ENCODE measurements at regions not wholly inside any gene's neighbourhood (a gene's known extent, or its start where the extent isn't known, plus 50 kb on each side); places are given as distances from the start of the nearest gene placed in this dataset.

GRCh38 chr9:118215549-118215948, 511.3 kb downstream of the TLR4 start:
- no peak for DNase-seq

GRCh38 chr9:118222375-118222774, 518.2 kb downstream of the TLR4 start:
- DNase-seq: no peak

- DNase-seq: no peak
Measured at GRCh38 chr9:118223111-118223510, 518.9 kb downstream of the TLR4 start.

GRCh38 chr9:118230329-118230728, 526.1 kb downstream of the TLR4 start:
- DNase-seq: no peak

- no peak for DNase-seq
Measured at GRCh38 chr9:118236625-118237024, 532.4 kb downstream of the TLR4 start.

DNA sequence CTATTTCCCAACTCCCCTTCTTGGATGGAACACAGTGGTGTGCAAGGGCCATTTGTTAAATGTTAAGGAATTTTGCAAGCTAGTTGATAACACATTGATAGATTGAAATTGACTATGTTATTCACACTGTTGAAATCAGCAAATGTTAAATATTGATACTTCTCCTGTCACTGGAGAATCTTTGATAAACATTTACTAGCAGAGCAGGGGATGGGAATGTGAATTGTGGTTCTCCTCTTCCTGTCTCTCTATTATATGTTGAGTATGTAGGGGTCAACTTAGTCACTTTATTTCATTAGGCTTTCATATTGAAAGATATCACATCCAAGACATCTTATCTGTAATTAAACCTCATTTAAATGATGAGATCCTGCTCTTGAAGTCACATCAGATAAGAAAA, 533.9 kb downstream of the TLR4 start:
- DNase-seq: no peak

- DNase-seq: no peak
Measured at GRCh38 chr9:118252027-118252426, 547.8 kb downstream of the TLR4 start.

DNA sequence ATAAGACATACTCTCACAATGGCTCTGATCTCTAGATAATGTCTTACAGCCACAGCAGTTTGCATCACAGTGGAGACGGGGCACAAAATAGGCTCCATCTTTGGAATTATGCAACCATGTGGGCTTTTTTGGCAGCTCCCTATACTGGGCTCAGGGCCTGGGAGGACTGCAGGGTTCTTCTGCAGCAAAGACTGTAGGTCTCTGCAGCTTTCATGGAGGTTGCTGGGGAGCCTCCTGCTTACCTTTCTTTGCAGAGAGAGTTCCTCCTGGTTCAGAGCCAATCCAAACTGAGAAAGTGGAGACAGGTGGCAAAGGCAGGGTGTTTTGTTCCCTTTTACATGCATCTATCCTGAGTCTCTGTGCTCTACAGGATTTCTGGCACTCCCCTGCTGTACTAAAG, 558.0 kb downstream of the TLR4 start:
- no peak for DNase-seq

- DNase-seq: no peak
Measured at GRCh38 chr9:118263949-118264348, 559.7 kb downstream of the TLR4 start.

GRCh38 chr9:118268046-118268445, 563.8 kb downstream of the TLR4 start:
- DNase-seq: no peak

GRCh38 chr9:118269623-118270022, 565.4 kb downstream of the TLR4 start:
- DNase-seq: no peak

DNA sequence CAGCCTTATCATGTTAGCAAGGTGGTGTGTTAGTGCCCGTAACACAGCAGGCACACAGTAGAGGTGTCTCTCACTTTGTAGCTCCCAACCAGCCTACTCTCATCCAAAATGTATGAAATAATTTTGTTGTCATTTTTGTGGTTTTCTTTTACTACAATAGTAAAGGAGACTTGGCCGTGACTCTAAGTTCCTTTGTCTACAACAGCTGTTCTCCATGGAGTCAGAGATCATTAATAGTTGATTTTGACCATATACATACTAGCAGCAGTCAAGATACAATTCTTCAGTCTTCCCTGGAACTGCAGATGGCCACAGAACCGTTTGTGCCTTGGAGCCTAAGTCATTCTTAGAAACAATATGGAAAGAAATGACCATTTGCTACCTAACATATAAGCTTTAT, 567.1 kb downstream of the TLR4 start:
- DNase-seq: no peak

GRCh38 chr9:118271936-118272335, 567.7 kb downstream of the TLR4 start:
- DNase-seq: no peak

DNA sequence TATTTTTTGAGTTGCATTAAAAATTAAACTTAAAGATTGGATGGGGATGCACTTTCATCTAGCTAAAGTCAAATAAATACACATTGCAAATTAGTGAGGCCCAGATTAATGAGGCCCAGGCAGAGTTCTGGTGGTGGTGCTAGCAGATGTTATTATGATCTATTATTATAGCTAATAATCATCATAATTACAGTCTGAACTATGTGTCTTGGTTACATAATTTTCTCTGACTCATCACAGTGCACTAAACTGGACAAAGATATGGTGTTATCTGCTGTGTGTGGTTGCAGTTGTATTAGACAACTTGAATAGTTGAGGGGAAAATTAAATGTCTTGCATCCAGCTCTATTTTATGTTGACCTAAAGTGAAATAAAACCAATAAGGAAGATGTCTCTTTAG, 568.8 kb downstream of the TLR4 start:
- no peak for DNase-seq

DNA sequence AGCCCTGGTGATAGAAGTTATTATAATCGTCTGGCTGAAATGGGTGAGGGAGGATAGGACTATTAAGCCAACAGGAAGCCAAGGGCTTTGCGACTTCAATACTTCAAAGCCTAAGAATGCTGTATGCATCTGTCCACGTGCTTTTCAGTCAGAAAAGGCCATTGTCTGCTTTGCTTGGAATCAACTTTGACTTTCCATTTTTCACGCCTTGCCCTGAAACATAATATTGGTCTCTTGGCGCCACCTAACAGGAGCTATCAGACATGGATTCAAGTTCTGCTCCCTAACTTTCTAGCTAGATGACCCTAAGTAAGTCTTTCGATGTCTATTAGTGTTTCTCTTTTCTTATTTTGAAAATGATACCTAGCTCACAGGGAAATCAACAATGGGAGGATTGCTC, 572.6 kb downstream of the TLR4 start:
- no peak for DNase-seq

GRCh38 chr9:118281772-118282171, 577.6 kb downstream of the TLR4 start:
- no peak for DNase-seq

DNA sequence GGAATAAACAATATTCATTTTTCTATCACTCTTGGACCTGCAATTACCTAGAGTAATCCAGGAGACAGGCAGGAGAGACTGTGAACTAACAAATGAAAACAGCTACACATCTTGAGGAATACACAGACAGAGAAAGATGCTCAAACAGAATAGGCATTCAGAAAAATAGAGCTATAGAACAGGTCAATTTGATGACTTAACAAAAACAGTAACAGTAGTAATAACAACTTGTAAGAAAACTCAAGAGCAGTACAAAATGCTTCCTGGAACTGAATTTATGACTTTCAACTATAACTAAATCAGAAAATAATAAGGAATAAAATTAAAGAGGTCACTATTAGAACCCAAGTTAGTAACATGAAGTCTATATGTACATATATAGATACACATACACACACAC, 579.3 kb downstream of the TLR4 start:
- no peak for DNase-seq

DNA sequence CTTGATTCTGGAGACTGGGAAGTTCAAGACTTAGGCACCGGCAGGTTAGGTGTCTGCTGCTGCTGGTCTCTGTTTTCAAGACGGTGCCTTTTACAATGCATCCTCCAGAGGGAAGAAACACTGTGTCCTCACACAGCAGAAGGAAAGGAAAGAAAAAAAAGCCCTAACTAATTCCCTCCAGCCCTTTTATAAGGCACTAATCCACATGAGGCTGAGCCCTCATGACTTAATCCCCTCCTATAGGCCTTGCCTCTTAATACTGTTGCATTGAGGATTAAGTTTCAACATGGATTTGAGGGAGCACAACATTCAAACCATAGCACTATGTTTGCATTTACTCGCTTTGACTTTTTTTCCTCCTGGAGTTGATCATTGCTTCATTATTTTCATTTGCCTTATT, 585.9 kb downstream of the TLR4 start:
- no peak for DNase-seq

- DNase-seq: no peak
Measured at GRCh38 chr9:118295413-118295812, 591.2 kb downstream of the TLR4 start.

DNA sequence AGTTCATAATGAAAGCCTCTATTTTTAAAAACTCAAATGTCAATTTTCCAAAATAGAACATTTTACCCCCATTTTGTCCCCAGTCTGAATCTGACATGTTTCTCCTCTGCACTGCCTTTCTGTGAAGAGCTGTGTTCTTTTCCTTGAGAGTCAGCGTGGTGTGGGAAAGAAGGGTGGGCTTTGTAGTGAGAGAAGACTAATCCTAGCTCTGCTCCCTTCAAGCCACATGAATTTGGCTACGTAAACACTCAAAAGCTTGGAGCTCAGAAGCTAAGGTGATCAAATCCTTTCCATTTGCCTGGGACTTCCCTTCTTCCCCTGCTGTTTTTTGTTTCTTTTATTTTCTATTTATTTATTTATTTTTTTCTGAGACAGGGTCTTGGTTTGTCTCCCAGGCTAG, 598.5 kb downstream of the TLR4 start:
- no peak for DNase-seq

- no peak for DNase-seq
Measured at GRCh38 chr9:118303216-118303615, 599.0 kb downstream of the TLR4 start.

DNA sequence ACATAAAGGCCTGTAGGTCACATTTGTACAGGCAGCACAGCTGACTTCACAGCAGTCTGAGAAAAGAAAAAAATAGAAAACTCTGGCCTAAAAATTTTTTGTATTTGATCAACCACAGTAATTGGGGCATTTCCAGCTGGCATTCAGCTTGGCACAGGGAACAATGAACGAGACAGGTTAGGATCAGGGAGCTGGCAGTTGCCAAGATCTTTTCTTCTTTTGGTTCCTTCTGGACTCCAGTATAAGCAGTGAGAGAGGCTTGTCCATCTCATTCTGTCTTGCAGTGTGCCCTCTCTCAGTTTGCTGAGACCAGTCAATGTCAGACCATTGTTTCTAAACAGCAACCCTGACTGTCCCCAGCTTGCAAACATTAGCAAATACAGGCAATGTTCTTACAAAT, 601.1 kb downstream of the TLR4 start:
- DNase-seq: no peak

DNA sequence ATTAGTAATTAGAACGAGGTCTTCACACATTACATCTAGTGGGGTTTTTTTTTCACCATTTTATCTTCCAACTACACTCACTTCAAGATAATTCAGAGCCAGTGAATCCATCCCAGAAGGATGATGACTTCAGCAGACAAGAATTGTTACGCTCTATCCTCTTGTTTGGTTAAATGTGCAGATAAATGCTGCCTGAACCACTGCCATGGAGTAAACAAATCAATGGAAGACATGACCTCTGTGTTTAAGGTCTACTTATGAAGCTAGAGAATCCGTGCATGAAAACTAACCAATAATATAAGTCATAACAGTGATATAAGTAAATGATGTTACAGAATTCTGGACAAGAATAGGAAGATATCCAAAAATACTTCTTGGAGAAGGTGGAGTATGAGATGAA, 602.6 kb downstream of the TLR4 start:
- no peak for DNase-seq

- no peak for DNase-seq
Measured at GRCh38 chr9:118313965-118314364, 609.8 kb downstream of the TLR4 start.

GRCh38 chr9:118316831-118317343, 612.7 kb downstream of the TLR4 start:
- no peak for DNase-seq

Data from NCI-H774 (cell line).